Panc1 (cell line): ENCODE measurements at regions not wholly inside any gene's neighbourhood (a gene's known extent, or its start where the extent isn't known, plus 50 kb on each side); places are given as distances from the start of the nearest gene placed in this dataset.

Experiments
- ATAC-seq: fragments of 200-7000 bp; cut with Tn5 transposase; 2 replicates; pipeline ENCODE4 v1.9.1; 2020; ENCODE audit warnings: mild to moderate bottlenecking, moderate library complexity
- BruUV-seq: library from RNA; stranded (reverse); fragments of 400-500 nt; replicated peaks from 2 replicates; lab custom pipeline; 2021; lab: Mats Ljungman, UMichigan
- CTCF ChIA-PET: fragments of 300-600 bp; sonication (Branson Sonifier 250); formaldehyde crosslinking; loops from one replicate; lab custom pipeline; 2022; ENCODE audit warnings: antibody characterized with exemption; lab: Charles Lee
- POLR2A ChIA-PET: fragments of 300-600 bp; sonication (Branson Sonifier 250); formaldehyde crosslinking; loops from one replicate; lab custom pipeline; 2022; ENCODE audit warnings: antibody characterized with exemption; lab: Charles Lee
- DNase-seq: peaks from one replicate; pipeline ENCODE4 v3.0.0-alpha.2; 2010; ENCODE audit warnings: low read depth, low spot score
- H3K27ac ChIP-seq: 2 replicates; pipeline ENCODE4 v1.5.1; 2011; ENCODE audit warnings: mild to moderate bottlenecking, low read length, inconsistent platforms
- H3K27me3 ChIP-seq: fragments of 200-500 bp; sonication (Bioruptor generic); 2 replicates; pipeline ENCODE4 v1.6.0; 2014; ENCODE audit warnings: low read length, inconsistent platforms; ENCODE audit not compliant: control insufficient read depth, insufficient read depth
- H3K36me3 ChIP-seq: fragments of 200-500 bp; sonication (Bioruptor generic); 2 replicates; pipeline ENCODE4 v1.5.1; 2014; ENCODE audit warnings: inconsistent platforms, mild to moderate bottlenecking, low read length, moderate library complexity; ENCODE audit not compliant: control insufficient read depth, insufficient read depth
- H3K4me1 ChIP-seq: 2 replicates; pipeline ENCODE4 v1.5.1; 2011; ENCODE audit warnings: inconsistent platforms, mild to moderate bottlenecking, low read length, moderate library complexity; ENCODE audit not compliant: control insufficient read depth, insufficient read depth
- H3K4me3 ChIP-seq, 2 experiments: 2 replicates each; pipeline ENCODE4 v1.5.1; 2011 to 2012; ENCODE audit warnings: low read depth in 2 of 2, low read length in 2 of 2, mild to moderate bottlenecking in 2 of 2, inconsistent platforms in 1 of 2, moderate library complexity in 1 of 2
- H3K9me3 ChIP-seq: fragments of 200-500 bp; sonication (Bioruptor generic); 2 replicates; pipeline ENCODE4 v1.5.1; 2014; ENCODE audit warnings: low read depth, mild to moderate bottlenecking, inconsistent platforms, low read length, moderate library complexity; ENCODE audit not compliant: control insufficient read depth, insufficient read depth
- CTCF ChIP-seq: fragments of 450-650 bp; IDR thresholded peaks from 2 replicates; pipeline ENCODE4 v1.5.1; 2017; ENCODE audit warnings: mild to moderate bottlenecking
- POLR2AphosphoS5 ChIP-seq: IDR thresholded peaks from 2 replicates; pipeline ENCODE4 v1.6.1; 2012; ENCODE audit warnings: mild to moderate bottlenecking, low read depth, low read length, moderate library complexity
- SIN3A ChIP-seq: IDR thresholded peaks from 2 replicates; pipeline ENCODE4 v1.6.1; 2012; ENCODE audit warnings: low read depth, mild to moderate bottlenecking, low read length, moderate library complexity, borderline replicate concordance; ENCODE audit not compliant: insufficient read depth
- TCF7L2 ChIP-seq: IDR thresholded peaks from 2 replicates; pipeline ENCODE4 v1.6.1; 2011; ENCODE audit warnings: mild to moderate bottlenecking, low read depth, low read length, inconsistent platforms
- in situ Hi-C: cut with HindIII; loops from 2 replicates; pipeline ENCODE4 v1.10.0; 2016; ENCODE audit warnings: low sequenced_read_pairs, low pct_unique_long_range_greater_than_20kb
- intact Hi-C: fragments of 100-400 bp; cut with micrococcal nuclease; formaldehyde crosslinking; loops from one replicate; pipeline ENCODE4 v1.10.0; 2022; ENCODE audit not compliant: unreplicated experiment
- TF ChIP-seq, protein P1 (sequence below), 2 experiments: IDR thresholded peaks; 2 replicates each; pipeline ENCODE4 v1.6.1; 2011 to 2012; ENCODE audit warnings: low read depth in 2 of 2, control low read depth in 1 of 2, low read length in 1 of 2, mild to moderate bottlenecking in 1 of 2, moderate library complexity in 1 of 2; ENCODE audit not compliant: insufficient read depth in 1 of 2

GRCh38 chr4:89184407-89184806, 73.1 kb downstream of the TIGD2 start:
- POLR2A ChIA-PET = no interaction called here
- Histone ChIP-seq H3K9me3 (no peaks in the 10 kb centered on the region), H3K36me3 (no peaks in the 10 kb centered on the region), H3K27me3 (no peaks in the 10 kb centered on the region), H3K27ac (no peak overlapping the region), H3K4me3 (no peak overlapping the region), H3K4me1 (no peaks in the 10 kb centered on the region)
- CTCF ChIA-PET = no interaction called here
- TF ChIP-seq, protein P1, sequence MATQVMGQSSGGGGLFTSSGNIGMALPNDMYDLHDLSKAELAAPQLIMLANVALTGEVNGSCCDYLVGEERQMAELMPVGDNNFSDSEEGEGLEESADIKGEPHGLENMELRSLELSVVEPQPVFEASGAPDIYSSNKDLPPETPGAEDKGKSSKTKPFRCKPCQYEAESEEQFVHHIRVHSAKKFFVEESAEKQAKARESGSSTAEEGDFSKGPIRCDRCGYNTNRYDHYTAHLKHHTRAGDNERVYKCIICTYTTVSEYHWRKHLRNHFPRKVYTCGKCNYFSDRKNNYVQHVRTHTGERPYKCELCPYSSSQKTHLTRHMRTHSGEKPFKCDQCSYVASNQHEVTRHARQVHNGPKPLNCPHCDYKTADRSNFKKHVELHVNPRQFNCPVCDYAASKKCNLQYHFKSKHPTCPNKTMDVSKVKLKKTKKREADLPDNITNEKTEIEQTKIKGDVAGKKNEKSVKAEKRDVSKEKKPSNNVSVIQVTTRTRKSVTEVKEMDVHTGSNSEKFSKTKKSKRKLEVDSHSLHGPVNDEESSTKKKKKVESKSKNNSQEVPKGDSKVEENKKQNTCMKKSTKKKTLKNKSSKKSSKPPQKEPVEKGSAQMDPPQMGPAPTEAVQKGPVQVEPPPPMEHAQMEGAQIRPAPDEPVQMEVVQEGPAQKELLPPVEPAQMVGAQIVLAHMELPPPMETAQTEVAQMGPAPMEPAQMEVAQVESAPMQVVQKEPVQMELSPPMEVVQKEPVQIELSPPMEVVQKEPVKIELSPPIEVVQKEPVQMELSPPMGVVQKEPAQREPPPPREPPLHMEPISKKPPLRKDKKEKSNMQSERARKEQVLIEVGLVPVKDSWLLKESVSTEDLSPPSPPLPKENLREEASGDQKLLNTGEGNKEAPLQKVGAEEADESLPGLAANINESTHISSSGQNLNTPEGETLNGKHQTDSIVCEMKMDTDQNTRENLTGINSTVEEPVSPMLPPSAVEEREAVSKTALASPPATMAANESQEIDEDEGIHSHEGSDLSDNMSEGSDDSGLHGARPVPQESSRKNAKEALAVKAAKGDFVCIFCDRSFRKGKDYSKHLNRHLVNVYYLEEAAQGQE (IDR thresholded peaks at IDR 0.05; ENCODE audit: insufficient read depth in 1 of 2, low read depth in 2 of 2, low read length in 1 of 2) = no peak
- TF ChIP-seq CTCF (no peak), POLR2AphosphoS5 (no peak), TCF7L2 (no peak), SIN3A (no peak)
- intact Hi-C loops (no loop called here), in situ Hi-C loops (no loop called here)
- no peak for ATAC-seq
- DNase-seq = no peak
- no TSS peak for BruUV-seq
